CD4-positive, alpha-beta T cell treated with Interleukin-10 for 1 hour (primary cell): ENCODE measurements at regions not wholly inside any gene's neighbourhood (a gene's known extent, or its start where the extent isn't known, plus 50 kb on each side); places are given as distances from the start of the nearest gene placed in this dataset.
A peak's percentile ranks its signal among the peaks of the same experiment; 100 is the strongest.

ENCODE experiments used
- DNase-seq: peaks from one replicate; pipeline ENCODE4 v3.0.0-alpha.2; 2020

GRCh38 chrX:69263251-69263820 is 98.1 kb upstream of the PJA1 start:
- DNase-seq = no peak

DNA sequence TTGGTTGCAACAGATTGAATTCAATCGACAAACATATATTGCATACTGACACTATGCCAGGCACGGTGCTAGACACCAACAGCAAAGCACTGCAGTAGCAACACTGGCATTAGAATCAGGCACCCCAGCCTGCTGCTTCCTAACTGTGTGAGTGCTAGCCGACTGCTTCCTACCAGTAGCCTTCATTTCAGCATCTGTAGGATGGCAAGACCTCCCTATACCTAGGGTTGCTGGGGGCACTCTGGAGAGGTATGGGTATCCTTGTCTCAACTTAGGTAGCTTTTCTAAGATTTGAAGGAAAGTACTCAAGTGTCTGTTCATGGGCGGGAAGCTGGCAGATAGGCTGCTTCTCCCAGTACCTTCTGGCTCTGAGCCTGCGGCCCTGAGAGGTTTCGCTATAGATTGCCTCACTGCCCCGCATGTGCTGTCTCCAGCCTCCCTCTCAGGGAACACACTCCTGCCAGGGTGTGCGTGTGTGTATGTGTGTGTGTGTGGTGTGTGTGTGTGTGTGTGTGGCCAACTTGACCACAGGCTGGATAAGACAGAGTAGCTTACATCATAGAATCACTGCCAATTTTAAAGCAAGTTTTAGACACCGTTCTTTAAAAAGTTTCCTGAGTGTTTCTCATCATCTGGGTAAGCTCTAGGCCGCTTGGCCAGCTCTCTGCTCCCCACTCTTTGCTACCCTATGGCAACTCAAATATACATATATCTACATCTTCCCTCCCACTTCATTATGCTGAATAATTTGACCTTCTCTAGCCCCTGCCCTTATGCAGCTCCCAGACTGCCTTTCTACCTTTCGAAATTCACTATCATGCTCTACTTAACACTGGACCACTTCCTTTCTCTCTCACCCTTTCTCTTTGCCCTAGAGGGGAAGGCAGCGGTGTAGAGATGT is 97.0 kb upstream of the PJA1 start:
- no peak for DNase-seq

DNA sequence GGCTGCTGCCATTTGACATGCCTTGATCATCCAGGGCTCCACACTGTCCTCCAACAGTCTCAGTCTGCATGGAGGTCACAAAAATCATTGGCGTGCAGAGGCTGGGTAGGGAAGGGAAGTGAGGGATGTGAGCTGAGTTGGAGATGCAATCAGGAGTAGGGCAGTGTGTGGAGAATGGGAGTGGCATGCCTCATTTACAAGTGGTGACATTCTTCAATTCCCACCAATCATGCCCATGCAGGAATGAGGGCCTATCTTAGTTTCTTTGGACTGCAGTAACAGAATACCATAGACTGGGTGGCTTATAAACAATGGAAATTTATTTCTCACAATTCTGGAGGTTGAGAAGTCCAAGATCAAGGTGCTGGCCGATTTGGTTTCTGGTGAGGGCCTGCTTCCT is 94.9 kb upstream of the PJA1 start:
- no peak for DNase-seq

- no peak for DNase-seq
These were observed 93.6 kb upstream of the PJA1 start for GRCh38 chrX:69258893-69259292.

DNA sequence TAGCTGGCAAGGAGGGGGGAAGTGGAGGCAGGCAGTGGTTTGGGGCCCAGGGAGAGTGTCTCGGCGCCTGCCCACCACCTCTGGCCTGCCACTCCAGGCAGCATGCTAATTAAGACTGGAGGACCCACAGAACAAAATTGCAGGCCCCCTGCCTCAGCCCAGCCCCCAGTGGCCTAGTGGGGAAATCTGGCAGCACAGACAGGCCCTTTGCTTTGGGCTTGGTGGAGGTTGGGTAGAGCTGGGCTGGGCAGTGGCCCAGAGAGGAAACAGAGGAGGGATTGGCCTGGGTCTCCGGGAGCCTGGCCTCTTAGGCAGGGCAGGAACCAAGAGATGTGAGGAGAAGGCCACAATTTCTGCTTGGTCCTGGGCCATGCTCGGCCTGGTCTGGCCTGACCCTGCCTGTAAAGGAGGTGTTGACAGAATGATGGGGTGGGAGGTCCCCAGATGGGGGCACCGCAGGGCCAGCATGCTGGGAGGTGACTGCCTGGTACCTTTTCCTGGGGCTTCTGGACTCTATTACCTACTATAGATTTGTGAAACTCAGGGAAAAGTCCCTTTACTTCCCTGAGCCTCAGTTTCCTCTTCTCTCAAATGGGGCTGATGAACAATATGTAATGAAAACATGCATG is 92.4 kb upstream of the PJA1 start:
- no peak for DNase-seq

DNA sequence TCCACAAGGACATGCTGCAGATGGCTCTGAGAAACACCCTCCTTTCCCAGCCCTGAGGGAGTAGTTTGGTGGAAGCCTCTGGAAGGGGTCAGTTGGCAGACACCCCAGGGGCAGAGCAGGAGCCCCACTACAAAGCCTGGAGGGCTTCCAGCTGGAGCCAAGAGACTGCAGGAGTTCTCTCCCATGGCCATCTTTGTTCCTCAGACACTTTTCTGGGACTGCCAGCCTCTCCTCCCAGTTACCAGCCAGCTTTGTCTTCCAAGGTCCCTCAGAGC is 91.0 kb upstream of the PJA1 start:
- DNase-seq = no peak

DNA sequence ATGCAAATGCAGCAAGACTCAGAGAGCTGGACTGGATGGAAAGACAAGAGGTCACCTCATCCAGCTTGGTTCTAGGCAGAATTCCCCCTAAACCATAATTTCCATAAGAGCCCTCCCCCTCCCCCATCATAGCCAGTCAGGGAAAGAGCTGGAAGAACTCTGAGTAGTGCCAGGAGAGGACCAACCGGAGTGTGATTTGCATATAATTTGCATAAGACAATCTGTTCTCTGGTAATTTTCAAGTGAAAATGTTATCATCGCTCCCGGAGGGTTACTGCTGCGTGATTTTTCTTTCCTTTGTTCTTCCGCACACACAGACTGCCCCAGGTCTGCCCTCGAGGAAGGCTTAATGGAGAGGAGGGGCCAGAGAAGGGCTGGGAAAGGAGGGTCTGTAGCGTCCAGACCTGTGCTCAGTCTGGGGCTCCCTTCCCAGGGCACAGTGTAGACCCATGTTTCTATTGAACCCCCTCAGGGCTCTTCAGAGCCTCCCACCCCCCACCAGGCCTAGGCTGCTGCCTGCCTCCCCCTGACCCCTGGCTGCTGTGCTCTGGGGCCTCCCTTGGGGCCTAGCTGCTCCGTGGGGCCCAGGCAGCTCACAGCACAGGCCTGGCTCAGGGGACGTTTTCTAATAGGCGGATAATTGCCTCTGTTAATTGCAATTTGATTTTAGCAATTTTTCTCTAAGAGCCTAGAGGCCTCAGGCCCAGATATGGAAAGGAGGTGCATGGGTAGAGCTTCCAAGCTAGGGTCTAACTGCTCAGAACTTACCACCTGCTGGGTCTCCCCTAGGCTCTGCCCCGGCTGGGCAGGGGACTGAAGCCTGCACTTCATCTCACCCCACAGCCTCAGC is 90.4 kb upstream of the PJA1 start:
- DNase-seq = no peak

DNA sequence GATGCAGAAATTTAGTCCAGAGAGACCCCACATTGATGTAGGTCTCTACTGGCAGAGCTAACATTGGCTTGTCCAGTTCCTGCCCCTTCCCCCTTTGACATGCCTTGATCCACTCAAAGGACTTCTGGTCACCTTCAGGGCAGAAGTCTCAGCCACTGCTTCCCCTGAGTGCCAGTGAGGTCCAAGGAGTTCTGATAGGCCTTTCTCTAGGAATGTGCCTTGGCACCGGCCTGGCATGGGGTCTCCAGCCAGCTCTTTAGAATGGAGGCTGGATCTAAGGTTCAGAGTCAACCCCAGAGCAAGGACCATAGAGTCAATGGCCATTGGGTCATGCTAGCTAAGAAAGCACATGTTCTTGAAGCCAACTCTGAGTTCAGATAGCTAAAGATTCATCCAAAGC is 88.6 kb upstream of the PJA1 start:
- DNase-seq = no peak

DNA sequence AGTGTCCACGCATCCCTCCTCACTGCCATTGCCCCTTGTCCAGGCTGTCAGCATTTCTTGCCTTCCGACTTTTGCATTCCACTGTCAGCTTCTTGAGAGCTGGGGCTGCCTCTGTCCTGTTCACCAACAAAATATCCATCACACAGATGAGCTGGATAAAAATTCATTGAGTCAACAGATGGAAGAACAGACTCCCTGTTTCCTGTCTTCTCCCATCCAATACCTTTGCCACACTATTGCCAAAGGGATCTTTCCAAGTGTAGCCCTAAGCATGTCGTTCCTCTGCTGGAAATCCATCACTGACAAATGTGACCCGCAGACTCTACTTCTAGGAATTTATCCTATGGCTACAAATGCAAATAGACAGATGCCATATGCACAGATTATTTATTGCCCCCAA is 78.0 kb upstream of the PJA1 start:
- DNase-seq = no peak

DNA sequence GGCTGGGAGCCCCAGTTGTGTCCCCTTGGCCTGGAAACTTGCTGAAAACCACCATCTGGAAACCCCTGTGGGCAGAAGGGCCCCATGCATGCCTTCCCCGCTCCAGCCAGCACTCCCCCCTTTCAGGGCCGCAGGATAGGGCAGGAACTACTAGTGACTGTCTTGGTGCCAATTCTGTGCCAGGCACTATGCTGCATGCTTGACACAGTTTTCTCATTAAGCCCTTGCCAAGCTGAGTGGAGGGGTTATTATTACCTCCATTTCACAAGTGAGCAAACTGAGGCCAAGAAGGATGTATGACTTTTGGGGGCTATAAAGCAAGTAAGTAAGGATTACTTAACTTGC is 73.6 kb upstream of the PJA1 start:
- no peak for DNase-seq

- no peak for DNase-seq
These were observed 73.0 kb upstream of the PJA1 start for GRCh38 chrX:69238114-69238886.

DNA sequence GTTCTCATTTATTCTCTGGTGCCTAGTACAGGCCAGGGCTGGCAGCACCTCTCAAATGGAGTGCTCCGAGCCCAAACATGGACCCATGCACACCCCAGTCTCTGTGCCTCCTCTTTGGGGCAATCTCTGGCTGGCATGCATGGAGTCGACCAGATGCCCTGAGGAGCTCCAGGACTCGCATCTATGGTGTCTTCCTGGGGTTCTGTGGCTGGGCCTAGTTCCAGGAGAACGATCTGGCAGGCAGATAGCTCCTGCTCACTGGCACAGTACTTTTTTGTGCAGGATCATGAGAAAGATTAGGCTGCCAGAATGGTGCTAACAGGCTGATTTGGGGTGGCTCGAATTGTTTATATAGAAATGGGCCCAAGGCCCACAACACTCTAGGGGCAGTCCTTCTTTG is 72.0 kb upstream of the PJA1 start:
- no peak for DNase-seq

GRCh38 chrX:69236641-69237040 is 71.4 kb upstream of the PJA1 start:
- DNase-seq = no peak

- no peak for DNase-seq
These were observed 69.4 kb upstream of the PJA1 start for GRCh38 chrX:69234624-69235023.

- no peak for DNase-seq
These were observed 67.7 kb upstream of the PJA1 start for GRCh38 chrX:69232945-69233344.

- no peak for DNase-seq
These were observed 66.7 kb upstream of the PJA1 start for GRCh38 chrX:69231903-69232302.

- no peak for DNase-seq
These were observed 64.2 kb upstream of the PJA1 start for GRCh38 chrX:69229436-69229835.

DNA sequence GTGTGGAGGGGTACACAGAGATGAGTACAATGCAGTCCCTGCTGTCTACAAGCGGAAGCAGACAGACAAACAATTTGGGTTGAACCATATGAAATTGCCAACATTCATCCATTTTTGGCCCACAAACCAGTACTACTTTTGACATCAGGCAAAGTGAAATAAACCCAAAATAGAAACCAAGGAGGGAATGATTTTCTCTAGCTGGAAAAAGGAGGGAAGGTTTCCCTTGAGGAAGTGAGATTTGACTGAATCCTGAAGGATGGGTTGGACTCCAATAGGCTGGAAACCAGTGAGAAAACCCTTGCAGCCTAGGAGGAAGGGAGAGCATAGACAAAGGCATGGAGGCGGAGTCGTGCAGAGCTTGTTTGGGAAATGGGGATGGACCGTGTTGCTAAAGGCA is 63.5 kb upstream of the PJA1 start:
- DNase-seq = no peak

GRCh38 chrX:69226459-69227158 is 61.4 kb upstream of the PJA1 start:
- no peak for DNase-seq

DNA sequence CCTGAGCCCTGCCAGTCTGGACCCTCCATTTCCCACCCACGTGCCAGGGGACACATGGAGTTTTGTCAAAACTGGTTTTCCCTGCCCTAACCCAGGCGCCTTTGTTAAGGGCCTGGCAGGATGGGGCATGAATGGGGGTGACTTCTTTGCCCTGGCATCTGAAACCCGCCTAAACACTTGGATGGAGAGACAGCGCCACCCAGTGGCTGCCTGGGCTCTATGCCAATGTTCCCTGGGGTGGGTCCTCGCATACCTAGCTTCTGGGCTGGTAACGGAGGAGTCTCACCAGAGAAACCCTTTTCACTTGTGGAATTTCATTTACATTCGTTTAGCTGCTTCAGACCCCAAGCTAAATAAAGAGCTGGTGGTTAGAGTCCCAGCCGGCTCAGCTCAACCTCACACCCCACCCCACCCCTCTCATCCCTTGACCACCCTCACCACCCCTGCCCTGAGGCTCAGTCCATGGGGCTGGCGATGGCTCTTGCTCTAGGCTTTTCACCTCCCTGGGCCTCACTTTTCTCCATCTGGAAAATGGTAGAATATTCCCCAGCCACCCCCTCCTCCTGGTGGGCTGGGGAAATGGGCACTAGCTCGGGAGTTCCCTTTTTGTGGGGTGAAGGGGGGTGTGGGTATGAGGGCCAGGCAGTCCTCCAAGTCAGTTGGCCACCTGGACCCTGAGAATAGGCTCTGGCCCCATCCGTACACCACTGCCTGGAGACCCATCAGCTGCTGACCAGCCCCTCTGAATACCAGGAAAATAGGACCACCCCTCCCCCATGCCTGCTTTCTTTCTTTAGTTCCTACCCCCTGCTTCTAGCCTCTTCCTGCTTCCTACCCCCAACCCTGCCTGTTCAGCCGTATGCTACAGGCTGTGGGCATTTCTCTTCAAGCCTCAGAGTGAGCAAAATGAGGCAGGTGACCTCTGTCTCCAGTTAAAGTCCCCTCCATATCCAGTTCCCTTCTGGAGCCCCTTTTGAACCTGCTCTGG is 57.1 kb upstream of the PJA1 start:
- peak; percentile 75 for DNase-seq
